K562 (cell line): ENCODE measurements at regions not wholly inside any gene's neighbourhood (a gene's known extent, or its start where the extent isn't known, plus 50 kb on each side); places are given as distances from the start of the nearest gene placed in this dataset.
A peak's percentile ranks its signal among the peaks of the same experiment; 100 is the strongest.

Experiments used
- ARNT ChIP-seq, 2 experiments: fragments of 450-650 bp; IDR thresholded peaks; 2 replicates each; pipeline ENCODE4 v1.6.1; 2016; ENCODE audit warnings: mild to moderate bottlenecking in 1 of 2
- CAMTA2 ChIP-seq: fragments of 250-450 bp; sonication (Bioruptor Pico); conservative IDR thresholded peaks from 2 replicates; pipeline ENCODE4 v1.5.1; 2022
- CCAR2 ChIP-seq: fragments of 200-400 bp; formaldehyde crosslinking; IDR thresholded peaks from 2 replicates; pipeline ENCODE4 v1.6.1; 2017; ENCODE audit warnings: mild to moderate bottlenecking, low read depth, low read length
- CHD2 ChIP-seq: IDR thresholded peaks from 2 replicates; pipeline ENCODE4 v1.6.1; 2011; ENCODE audit warnings: low read depth, low read length
- GATA2 ChIP-seq: sonication (generic); formaldehyde crosslinking; IDR thresholded peaks from 2 replicates; pipeline ENCODE4 v1.4.0; 2020; ENCODE audit warnings: mild to moderate bottlenecking, missing genetic modification reagents
- HMGN3 ChIP-seq: IDR thresholded peaks from 2 replicates; pipeline ENCODE4 v1.6.1; 2011; ENCODE audit warnings: borderline replicate concordance, low read depth, mild to moderate bottlenecking, mixed read lengths, low read length; ENCODE audit not compliant: insufficient read length; ENCODE audit errors: extremely low read depth
- KLF1 ChIP-seq: fragments of 450-650 bp; IDR thresholded peaks from 2 replicates; pipeline ENCODE4 v1.6.1; 2016; ENCODE audit warnings: missing genetic modification characterization, missing compliant biosample characterization
- LEF1 ChIP-seq: fragments of 450-650 bp; IDR thresholded peaks from 2 replicates; pipeline ENCODE4 v1.6.1; 2016; ENCODE audit warnings: mild to moderate bottlenecking
- MCM7 ChIP-seq, 2 experiments: fragments of 450-650 bp; IDR thresholded peaks; 2 replicates each; pipeline ENCODE4 v1.6.1; 2016 to 2018
- MIER1 ChIP-seq: fragments of 450-650 bp; IDR thresholded peaks from 2 replicates; pipeline ENCODE4 v1.6.1; 2016; ENCODE audit warnings: antibody characterized with exemption, mild to moderate bottlenecking, low read depth
- MXI1 ChIP-seq: IDR thresholded peaks from 2 replicates; pipeline ENCODE4 v1.6.1; 2011; ENCODE audit warnings: low read depth, mild to moderate bottlenecking, improper control_type of control experiment, low read length
- POLR2G ChIP-seq: fragments of 200-400 bp; formaldehyde crosslinking; IDR thresholded peaks from 2 replicates; pipeline ENCODE4 v1.6.1; 2017; ENCODE audit warnings: low read depth, mild to moderate bottlenecking, antibody characterized with exemption, low read length, moderate library complexity
- ZNF274 ChIP-seq: IDR thresholded peaks from 2 replicates; pipeline ENCODE4 v1.6.1; 2011; ENCODE audit warnings: low read depth, mild to moderate bottlenecking, low read length, moderate library complexity, borderline replicate concordance
- ZNF696 ChIP-seq: fragments of 250-450 bp; sonication (Bioruptor Pico); conservative IDR thresholded peaks from 2 replicates; pipeline ENCODE4 v1.4.0; 2020; ENCODE audit warnings: mild to moderate bottlenecking, moderate library complexity
- ZNF740 ChIP-seq, 3 experiments: fragments of 200-800 bp in 1 of 3; sonication (Bioruptor generic) in 1 of 3; sonication (generic) in 1 of 3; formaldehyde crosslinking in 1 of 3; IDR thresholded peaks; 2 replicates each; pipeline versions ENCODE4 v1.6.1 to v1.8.0; 2016 to 2022; ENCODE audit warnings: mild to moderate bottlenecking in 2 of 3, missing compliant biosample characterization in 2 of 3, missing genetic modification characterization in 2 of 3, missing genetic modification reagents in 1 of 3
- TF ChIP-seq, protein P1 (sequence below): sonication (generic); formaldehyde crosslinking; IDR thresholded peaks from 2 replicates; pipeline ENCODE4 v1.8.0; 2023; ENCODE audit warnings: missing genetic modification reagents, mild to moderate bottlenecking, borderline replicate concordance
- TF ChIP-seq, protein P2 (sequence below): fragments of 250-450 bp; sonication (Bioruptor Pico); IDR thresholded peaks from 2 replicates; pipeline ENCODE4 v1.5.1; 2021; ENCODE audit warnings: mild to moderate bottlenecking
- TF ChIP-seq, protein P3 (sequence below): fragments of 450-650 bp; IDR thresholded peaks from 2 replicates; pipeline ENCODE4 v1.6.1; 2017; ENCODE audit warnings: mild to moderate bottlenecking, moderate library complexity
- TF ChIP-seq, protein P4 (sequence below): fragments of 200-800 bp; sonication (Bioruptor generic); IDR thresholded peaks from 2 replicates; pipeline ENCODE4 v1.6.1; 2017; ENCODE audit warnings: missing genetic modification characterization, missing compliant biosample characterization

DNA sequence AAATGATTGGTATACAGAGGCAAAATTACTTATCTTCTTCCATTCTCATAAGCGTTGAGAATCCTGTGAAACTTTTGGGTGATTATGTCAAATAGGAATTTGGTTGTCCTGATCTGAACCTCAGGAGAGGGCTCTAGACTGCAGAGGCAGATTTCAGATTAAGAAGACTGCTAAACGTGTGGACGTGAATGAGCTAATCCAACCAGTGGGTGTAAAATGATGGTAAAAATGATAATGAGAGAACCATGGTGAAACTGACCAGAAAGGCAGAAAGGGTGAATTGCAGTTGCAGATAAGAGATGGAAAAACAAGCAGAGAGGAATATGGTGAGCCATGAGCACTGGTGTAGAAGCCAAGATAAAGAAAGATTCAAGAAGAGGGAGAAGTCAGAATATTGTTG, 1200.2 kb upstream of the CDH6 start (continued):
- TF ChIP-seq, protein P1, sequence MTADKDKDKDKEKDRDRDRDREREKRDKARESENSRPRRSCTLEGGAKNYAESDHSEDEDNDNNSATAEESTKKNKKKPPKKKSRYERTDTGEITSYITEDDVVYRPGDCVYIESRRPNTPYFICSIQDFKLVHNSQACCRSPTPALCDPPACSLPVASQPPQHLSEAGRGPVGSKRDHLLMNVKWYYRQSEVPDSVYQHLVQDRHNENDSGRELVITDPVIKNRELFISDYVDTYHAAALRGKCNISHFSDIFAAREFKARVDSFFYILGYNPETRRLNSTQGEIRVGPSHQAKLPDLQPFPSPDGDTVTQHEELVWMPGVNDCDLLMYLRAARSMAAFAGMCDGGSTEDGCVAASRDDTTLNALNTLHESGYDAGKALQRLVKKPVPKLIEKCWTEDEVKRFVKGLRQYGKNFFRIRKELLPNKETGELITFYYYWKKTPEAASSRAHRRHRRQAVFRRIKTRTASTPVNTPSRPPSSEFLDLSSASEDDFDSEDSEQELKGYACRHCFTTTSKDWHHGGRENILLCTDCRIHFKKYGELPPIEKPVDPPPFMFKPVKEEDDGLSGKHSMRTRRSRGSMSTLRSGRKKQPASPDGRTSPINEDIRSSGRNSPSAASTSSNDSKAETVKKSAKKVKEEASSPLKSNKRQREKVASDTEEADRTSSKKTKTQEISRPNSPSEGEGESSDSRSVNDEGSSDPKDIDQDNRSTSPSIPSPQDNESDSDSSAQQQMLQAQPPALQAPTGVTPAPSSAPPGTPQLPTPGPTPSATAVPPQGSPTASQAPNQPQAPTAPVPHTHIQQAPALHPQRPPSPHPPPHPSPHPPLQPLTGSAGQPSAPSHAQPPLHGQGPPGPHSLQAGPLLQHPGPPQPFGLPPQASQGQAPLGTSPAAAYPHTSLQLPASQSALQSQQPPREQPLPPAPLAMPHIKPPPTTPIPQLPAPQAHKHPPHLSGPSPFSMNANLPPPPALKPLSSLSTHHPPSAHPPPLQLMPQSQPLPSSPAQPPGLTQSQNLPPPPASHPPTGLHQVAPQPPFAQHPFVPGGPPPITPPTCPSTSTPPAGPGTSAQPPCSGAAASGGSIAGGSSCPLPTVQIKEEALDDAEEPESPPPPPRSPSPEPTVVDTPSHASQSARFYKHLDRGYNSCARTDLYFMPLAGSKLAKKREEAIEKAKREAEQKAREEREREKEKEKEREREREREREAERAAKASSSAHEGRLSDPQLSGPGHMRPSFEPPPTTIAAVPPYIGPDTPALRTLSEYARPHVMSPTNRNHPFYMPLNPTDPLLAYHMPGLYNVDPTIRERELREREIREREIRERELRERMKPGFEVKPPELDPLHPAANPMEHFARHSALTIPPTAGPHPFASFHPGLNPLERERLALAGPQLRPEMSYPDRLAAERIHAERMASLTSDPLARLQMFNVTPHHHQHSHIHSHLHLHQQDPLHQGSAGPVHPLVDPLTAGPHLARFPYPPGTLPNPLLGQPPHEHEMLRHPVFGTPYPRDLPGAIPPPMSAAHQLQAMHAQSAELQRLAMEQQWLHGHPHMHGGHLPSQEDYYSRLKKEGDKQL (CRISPR knock-in tag) = no peak
- TF ChIP-seq CCAR2 (no peak), ZNF696 (CRISPR knock-in tag) (no peak), ZNF274 (no peak), CHD2 (no peak), CAMTA2 (CRISPR knock-in tag) (no peak), HMGN3 (no peak), MXI1 (no peak), GATA2 (CRISPR knock-in tag) (0 out of 2 replicates have a peak, but pooled peaks have one; percentile 52), MCM7 (IDR thresholded peaks at IDR 0.05) (no peak), POLR2G (no peak), KLF1 (tag) (no peak), ARNT (IDR thresholded peaks at IDR 0.05) (peak in 1 of 2 experiments; percentile 74; a peak in 1 of 4 replicates), LEF1 (peak; percentile 62; the same call in 1 of the 2 replicates), MIER1 (no peak), ZNF740 (CRISPR knock-in tag; IDR thresholded peaks at IDR 0.05) (no peak), ZNF740 (tag; IDR thresholded peaks at IDR 0.05) (no peak)
- TF ChIP-seq, protein P2, sequence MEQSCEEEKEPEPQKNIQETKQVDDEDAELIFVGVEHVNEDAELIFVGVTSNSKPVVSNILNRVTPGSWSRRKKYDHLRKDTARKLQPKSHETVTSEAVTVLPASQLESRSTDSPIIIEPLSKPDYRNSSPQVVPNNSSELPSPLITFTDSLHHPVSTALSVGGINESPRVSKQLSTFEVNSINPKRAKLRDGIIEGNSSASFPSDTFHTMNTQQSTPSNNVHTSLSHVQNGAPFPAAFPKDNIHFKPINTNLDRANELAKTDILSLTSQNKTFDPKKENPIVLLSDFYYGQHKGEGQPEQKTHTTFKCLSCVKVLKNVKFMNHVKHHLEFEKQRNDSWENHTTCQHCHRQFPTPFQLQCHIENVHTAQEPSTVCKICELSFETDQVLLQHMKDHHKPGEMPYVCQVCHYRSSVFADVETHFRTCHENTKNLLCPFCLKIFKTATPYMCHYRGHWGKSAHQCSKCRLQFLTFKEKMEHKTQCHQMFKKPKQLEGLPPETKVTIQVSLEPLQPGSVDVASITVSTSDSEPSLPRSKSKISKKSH (CRISPR knock-in tag) = no peak
- TF ChIP-seq, protein P3, sequence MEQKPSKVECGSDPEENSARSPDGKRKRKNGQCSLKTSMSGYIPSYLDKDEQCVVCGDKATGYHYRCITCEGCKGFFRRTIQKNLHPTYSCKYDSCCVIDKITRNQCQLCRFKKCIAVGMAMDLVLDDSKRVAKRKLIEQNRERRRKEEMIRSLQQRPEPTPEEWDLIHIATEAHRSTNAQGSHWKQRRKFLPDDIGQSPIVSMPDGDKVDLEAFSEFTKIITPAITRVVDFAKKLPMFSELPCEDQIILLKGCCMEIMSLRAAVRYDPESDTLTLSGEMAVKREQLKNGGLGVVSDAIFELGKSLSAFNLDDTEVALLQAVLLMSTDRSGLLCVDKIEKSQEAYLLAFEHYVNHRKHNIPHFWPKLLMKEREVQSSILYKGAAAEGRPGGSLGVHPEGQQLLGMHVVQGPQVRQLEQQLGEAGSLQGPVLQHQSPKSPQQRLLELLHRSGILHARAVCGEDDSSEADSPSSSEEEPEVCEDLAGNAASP = peak; percentile 60
- TF ChIP-seq, protein P4, sequence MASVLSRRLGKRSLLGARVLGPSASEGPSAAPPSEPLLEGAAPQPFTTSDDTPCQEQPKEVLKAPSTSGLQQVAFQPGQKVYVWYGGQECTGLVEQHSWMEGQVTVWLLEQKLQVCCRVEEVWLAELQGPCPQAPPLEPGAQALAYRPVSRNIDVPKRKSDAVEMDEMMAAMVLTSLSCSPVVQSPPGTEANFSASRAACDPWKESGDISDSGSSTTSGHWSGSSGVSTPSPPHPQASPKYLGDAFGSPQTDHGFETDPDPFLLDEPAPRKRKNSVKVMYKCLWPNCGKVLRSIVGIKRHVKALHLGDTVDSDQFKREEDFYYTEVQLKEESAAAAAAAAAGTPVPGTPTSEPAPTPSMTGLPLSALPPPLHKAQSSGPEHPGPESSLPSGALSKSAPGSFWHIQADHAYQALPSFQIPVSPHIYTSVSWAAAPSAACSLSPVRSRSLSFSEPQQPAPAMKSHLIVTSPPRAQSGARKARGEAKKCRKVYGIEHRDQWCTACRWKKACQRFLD (CRISPR knock-in tag) = no peak
